H1 (cell line): ENCODE measurements at regions not wholly inside any gene's neighbourhood (a gene's known extent, or its start where the extent isn't known, plus 50 kb on each side); places are given as distances from the start of the nearest gene placed in this dataset.

Source experiments
- BCL11A ChIP-seq, 2 experiments: IDR thresholded peaks; one replicate each; pipeline ENCODE4 v1.6.1; 2011; ENCODE audit warnings: low read depth in 2 of 2, low read length in 2 of 2, mild to moderate bottlenecking in 2 of 2
- CEBPB ChIP-seq: IDR thresholded peaks from 2 replicates; pipeline ENCODE4 v1.6.1; 2012; ENCODE audit warnings: low read depth, low read length
- CHD2 ChIP-seq: IDR thresholded peaks from 2 replicates; pipeline ENCODE4 v1.6.1; 2012; ENCODE audit warnings: low read length, improper control_type of control experiment
- EGR1 ChIP-seq: IDR thresholded peaks from 2 replicates; pipeline ENCODE4 v1.6.1; 2011; ENCODE audit warnings: low read depth, low read length, borderline replicate concordance
- EP300 ChIP-seq, 2 experiments: IDR thresholded peaks; 1 replicate in 1 of 2; 2 replicates in 1 of 2; pipeline ENCODE4 v1.6.1; 2011 to 2012; ENCODE audit warnings: low read depth in 2 of 2, low read length in 2 of 2, mild to moderate bottlenecking in 2 of 2, borderline replicate concordance in 1 of 2, inconsistent platforms in 1 of 2, moderate library complexity in 1 of 2
- GABPA ChIP-seq: IDR thresholded peaks from 2 replicates; pipeline ENCODE4 v1.6.1; 2011; ENCODE audit warnings: mild to moderate bottlenecking, low read length, moderate library complexity, borderline replicate concordance; ENCODE audit not compliant: insufficient read depth
- KDM1A ChIP-seq: fragments of 200-600, 300-600 bp; sonication (generic); IDR thresholded peaks from 2 replicates; pipeline ENCODE4 v1.7.1; 2016; ENCODE audit warnings: mild to moderate bottlenecking, low read length, borderline replicate concordance
- NRF1 ChIP-seq: IDR thresholded peaks from 2 replicates; pipeline ENCODE4 v1.6.1; 2011; ENCODE audit warnings: mild to moderate bottlenecking, low read depth, low read length, improper control_type of control experiment
- POLR2A ChIP-seq, 2 experiments: IDR thresholded peaks; 1 replicate in 1 of 2; 2 replicates in 1 of 2; pipeline ENCODE4 v1.6.1; 2011; ENCODE audit warnings: low read depth in 2 of 2, low read length in 2 of 2, mild to moderate bottlenecking in 2 of 2; ENCODE audit errors: control extremely low read depth in 1 of 2
- POLR2AphosphoS5 ChIP-seq: IDR thresholded peaks from 2 replicates; pipeline ENCODE4 v1.6.1; 2011; ENCODE audit warnings: low read depth, low read length
- RFX5 ChIP-seq: IDR thresholded peaks from 2 replicates; pipeline ENCODE4 v1.6.1; 2011; ENCODE audit warnings: low read depth, low read length, improper control_type of control experiment, borderline replicate concordance
- SIN3A ChIP-seq, 2 experiments: IDR thresholded peaks in 1 of 2; conservative IDR thresholded peaks in 1 of 2; 2 replicates each; pipeline ENCODE4 v1.6.1; 2011 to 2012; ENCODE audit warnings: low read length in 2 of 2, improper control_type of control experiment in 1 of 2, low read depth in 1 of 2, mild to moderate bottlenecking in 1 of 2
- SUZ12 ChIP-seq: fragments of 200-600 bp; sonication (generic); IDR thresholded peaks from 2 replicates; pipeline ENCODE4 v1.6.1; 2012; ENCODE audit warnings: mild to moderate bottlenecking, inconsistent platforms, low read length, moderate library complexity, mixed read lengths
- TBP ChIP-seq: IDR thresholded peaks from 2 replicates; pipeline ENCODE4 v1.6.1; 2011; ENCODE audit warnings: low read depth, low read length, improper control_type of control experiment
- TEAD4 ChIP-seq: IDR thresholded peaks from 2 replicates; pipeline ENCODE4 v1.6.1; 2012; ENCODE audit warnings: low read depth, low read length, inconsistent platforms, mixed read lengths
- YY1 ChIP-seq: IDR thresholded peaks from 2 replicates; pipeline ENCODE4 v1.6.1; 2011; ENCODE audit warnings: low read depth, mild to moderate bottlenecking, low read length
- ZNF274 ChIP-seq: IDR thresholded peaks from 2 replicates; pipeline ENCODE4 v1.7.0; 2012; ENCODE audit warnings: low read length, borderline replicate concordance; ENCODE audit errors: extremely low read depth
- TF ChIP-seq, protein P1 (sequence below): IDR thresholded peaks from 2 replicates; pipeline ENCODE4 v1.6.1; 2012; ENCODE audit warnings: inconsistent platforms
- TF ChIP-seq, protein P2 (sequence below), 3 experiments: IDR thresholded peaks; 1 replicate in 2 of 3; 2 replicates in 1 of 3; pipeline versions ENCODE4 v1.5.1 to v1.6.1; 2011; ENCODE audit warnings: low read length in 3 of 3, mild to moderate bottlenecking in 3 of 3, inconsistent platforms in 2 of 3, low read depth in 1 of 3, moderate library complexity in 1 of 3; ENCODE audit not compliant: insufficient read depth in 1 of 3; ENCODE audit errors: control extremely low read depth in 1 of 3

DNA sequence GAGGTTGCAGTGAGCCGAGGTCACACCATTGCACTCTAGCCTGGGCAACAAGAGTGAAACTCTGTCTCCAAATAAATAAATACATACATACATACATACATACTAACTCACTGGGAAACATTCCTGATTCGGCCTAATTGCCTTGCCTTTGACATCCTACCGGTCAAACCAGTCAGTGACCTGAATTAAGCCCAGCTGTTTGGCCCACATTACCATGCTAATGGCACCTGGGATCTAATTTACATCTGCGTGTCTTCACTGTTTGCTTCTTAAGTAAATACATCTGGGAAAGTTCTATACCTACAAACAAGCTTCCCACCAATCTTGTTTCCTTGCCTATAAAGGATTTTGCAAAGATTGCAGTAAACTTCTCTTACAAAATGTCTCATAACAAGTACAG lies 230.2 kb upstream of the ZC3H15 start (continued):
- TF ChIP-seq ZNF274, result no peak
- TF ChIP-seq POLR2AphosphoS5, result no peak
- TF ChIP-seq TBP, result no peak
- TF ChIP-seq RFX5, result no peak
- TF ChIP-seq GABPA, result no peak
- no peak for TF ChIP-seq EGR1
- TF ChIP-seq NRF1, result no peak
- TF ChIP-seq TEAD4, result peak; percentile 67; the same call in 1 of the 2 replicates
- TF ChIP-seq, protein P1, sequence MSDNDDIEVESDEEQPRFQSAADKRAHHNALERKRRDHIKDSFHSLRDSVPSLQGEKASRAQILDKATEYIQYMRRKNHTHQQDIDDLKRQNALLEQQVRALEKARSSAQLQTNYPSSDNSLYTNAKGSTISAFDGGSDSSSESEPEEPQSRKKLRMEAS, result peak; percentile 30; the same call in 1 of the 2 replicates
- TF ChIP-seq, protein P2, sequence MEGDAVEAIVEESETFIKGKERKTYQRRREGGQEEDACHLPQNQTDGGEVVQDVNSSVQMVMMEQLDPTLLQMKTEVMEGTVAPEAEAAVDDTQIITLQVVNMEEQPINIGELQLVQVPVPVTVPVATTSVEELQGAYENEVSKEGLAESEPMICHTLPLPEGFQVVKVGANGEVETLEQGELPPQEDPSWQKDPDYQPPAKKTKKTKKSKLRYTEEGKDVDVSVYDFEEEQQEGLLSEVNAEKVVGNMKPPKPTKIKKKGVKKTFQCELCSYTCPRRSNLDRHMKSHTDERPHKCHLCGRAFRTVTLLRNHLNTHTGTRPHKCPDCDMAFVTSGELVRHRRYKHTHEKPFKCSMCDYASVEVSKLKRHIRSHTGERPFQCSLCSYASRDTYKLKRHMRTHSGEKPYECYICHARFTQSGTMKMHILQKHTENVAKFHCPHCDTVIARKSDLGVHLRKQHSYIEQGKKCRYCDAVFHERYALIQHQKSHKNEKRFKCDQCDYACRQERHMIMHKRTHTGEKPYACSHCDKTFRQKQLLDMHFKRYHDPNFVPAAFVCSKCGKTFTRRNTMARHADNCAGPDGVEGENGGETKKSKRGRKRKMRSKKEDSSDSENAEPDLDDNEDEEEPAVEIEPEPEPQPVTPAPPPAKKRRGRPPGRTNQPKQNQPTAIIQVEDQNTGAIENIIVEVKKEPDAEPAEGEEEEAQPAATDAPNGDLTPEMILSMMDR (IDR thresholded peaks at IDR 0.05; ENCODE audit: control extremely low read depth in 1 of 3, insufficient read depth in 1 of 3, low read depth in 1 of 3, low read length in 3 of 3), result peak in 1 of 3 experiments; percentile 31; a peak in 1 of 4 replicates
- no peak for TF ChIP-seq CEBPB
- peak in 1 of 2 experiments; percentile 68; a peak in 1 of 3 replicates for TF ChIP-seq EP300 (IDR thresholded peaks at IDR 0.05; ENCODE audit: borderline replicate concordance in 1 of 2, low read depth in 2 of 2, low read length in 2 of 2)
- peak in 1 of 2 experiments; percentile 85; a peak in 2 of 4 replicates for TF ChIP-seq SIN3A (conservative IDR thresholded peaks at IDR 0.05 in 1 of 2, IDR thresholded peaks at IDR 0.05 in 1 of 2; ENCODE audit: low read depth in 1 of 2, low read length in 2 of 2)
- TF ChIP-seq YY1, result peak; percentile 69; the same call in 1 of the 2 replicates
- TF ChIP-seq POLR2A (IDR thresholded peaks at IDR 0.05; ENCODE audit: control extremely low read depth in 1 of 2, low read depth in 2 of 2, low read length in 2 of 2), result no peak
- TF ChIP-seq KDM1A, result no peak
- no peak for TF ChIP-seq CHD2
- TF ChIP-seq SUZ12, result no peak
- TF ChIP-seq BCL11A (IDR thresholded peaks at IDR 0.05; ENCODE audit: low read depth in 2 of 2, low read length in 2 of 2), result peak; percentile 16 to 57
